NT2/D1 (cell line): ENCODE measurements at regions not wholly inside any gene's neighbourhood (a gene's known extent, or its start where the extent isn't known, plus 50 kb on each side); places are given as distances from the start of the nearest gene placed in this dataset.

Source experiments
- SUZ12 ChIP-seq: IDR thresholded peaks from 2 replicates; pipeline ENCODE4 v1.6.1; 2011; ENCODE audit not compliant: insufficient read length, insufficient read depth; ENCODE audit errors: extremely low read depth
- YY1 ChIP-seq: IDR thresholded peaks from 2 replicates; pipeline ENCODE4 v1.6.1; 2011; ENCODE audit not compliant: insufficient read length, insufficient read depth
- ZNF274 ChIP-seq: IDR thresholded peaks from 2 replicates; pipeline ENCODE4 v1.6.1; 2011; ENCODE audit warnings: mild to moderate bottlenecking, low read depth, low read length

GRCh38 chr20:39311851-39312506 is 349.8 kb downstream of the DHX35 start:
- TF ChIP-seq ZNF274 (no peak), YY1 (no peak), SUZ12 (no peak)
